COLO668 (cell line): ENCODE measurements at regions not wholly inside any gene's neighbourhood (a gene's known extent, or its start where the extent isn't known, plus 50 kb on each side); places are given as distances from the start of the nearest gene placed in this dataset.

Experiments used
- DNase-seq: peaks from one replicate; lab custom pipeline; 2025; ENCODE audit not compliant: unreplicated experiment; lab: John Stamatoyannopoulos, UW

DNA sequence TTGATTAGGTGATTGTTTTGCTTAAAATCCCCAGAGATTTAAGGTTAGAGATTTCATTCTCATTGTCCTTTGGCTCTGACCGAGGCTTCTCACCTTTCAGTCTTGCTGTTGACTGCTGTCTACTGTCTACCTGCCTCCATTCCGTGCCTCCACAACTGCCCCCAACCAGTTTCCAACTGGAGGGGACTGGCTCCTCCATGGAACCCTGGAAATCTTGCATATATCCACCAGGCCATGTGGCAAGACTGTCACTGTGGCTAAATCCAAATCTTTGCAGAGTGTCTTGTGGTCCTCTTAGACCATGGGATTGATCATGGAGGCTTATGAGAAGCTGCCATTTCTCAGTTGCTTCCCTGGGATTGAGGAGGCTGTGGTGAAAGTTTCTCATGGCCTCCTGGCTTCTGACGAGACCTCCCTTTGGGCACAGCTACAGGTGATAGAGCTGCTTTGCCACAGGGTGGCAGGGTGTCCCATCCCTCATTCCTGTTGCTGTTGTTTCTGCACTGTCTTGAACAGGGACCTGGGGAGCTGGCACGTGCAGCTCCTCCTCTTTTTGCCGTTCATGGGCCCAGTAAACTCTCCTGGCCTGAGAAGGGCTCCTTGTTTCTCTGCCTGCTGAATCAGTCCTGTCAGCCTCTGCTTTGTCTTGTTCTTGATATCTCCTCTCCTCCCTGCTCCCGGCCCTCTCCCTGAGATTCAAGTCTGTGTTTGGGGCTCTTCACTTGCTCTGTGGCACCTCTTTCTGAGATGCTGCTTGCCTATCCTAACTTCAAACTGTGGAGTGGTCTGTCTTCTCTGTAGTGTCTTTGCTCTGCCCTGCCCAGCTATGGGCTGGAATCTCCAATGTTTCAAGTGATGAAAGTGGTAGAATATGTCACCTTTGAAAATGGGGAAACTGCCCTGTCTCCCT lies 63.6 kb upstream of the IGFBP3 start:
- DNase-seq, result peak; percentile 24

DNA sequence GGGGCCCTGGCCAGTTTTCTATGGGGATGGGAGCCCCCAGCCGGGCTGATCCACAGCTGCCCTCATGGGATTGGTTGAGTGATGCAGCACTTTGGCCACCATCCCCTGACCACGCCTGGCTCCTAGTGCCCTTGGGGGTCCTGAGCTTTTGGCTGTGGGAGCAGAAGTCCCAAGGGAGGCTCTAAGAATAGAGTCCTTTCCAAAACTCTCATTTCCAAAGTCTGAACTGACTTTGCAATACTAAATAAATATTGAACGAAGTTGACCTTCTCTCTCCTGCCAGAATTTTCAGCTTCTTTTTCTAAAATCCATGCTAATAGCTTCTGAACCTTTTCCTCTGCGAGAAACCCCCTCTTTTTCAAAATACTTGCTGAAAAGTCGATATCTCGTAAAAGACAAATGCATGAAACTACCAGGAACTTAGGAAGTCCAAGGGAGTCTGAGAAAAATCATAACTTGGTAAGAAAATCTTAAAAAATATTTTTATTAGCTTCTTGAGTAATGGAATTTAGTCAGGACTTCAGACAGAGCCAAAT lies 62.7 kb upstream of the IGFBP3 start:
- DNase-seq, result no peak

DNA sequence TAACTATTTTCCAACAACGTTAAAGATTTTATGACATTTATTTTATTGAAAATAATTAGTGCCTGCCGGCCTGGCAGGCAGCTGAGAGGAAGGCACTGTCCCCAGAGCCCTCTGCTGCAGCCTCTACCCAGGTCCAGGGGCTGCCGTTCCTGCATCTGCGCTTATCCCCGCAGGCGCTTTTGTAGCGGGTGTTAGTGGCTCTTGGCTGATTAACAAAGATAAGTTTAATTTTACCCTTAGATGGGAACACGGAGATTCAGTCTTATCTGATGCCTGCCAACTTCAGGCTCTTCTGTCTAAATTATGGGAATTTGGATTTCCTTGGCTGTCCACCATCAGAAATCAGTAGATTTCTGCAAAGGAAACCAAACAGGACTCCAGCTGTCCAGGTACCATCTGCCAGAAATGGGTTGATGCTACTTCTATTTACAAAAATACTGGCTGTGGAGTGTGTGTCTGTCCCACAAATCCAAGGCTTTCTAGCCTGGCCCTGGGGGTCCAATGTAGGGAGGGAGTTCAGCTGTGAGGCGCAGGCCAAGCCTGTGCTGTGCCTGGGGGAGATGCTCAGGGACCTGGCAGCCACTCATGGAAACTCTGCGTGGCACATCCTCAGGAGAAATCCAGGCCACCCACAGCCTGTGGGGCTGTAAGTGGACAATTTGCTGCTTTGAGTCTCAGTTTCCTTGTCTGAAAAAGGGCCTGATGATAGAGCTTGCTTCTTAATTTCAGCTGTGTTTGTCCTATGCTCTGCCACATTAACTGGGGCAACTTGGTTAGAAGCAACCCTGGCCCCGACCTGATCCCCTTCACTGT lies 62.0 kb upstream of the IGFBP3 start:
- no peak for DNase-seq

- DNase-seq, result no peak
Measured at GRCh38 chr7:45982132-45982531, 61.1 kb upstream of the IGFBP3 start.

DNA sequence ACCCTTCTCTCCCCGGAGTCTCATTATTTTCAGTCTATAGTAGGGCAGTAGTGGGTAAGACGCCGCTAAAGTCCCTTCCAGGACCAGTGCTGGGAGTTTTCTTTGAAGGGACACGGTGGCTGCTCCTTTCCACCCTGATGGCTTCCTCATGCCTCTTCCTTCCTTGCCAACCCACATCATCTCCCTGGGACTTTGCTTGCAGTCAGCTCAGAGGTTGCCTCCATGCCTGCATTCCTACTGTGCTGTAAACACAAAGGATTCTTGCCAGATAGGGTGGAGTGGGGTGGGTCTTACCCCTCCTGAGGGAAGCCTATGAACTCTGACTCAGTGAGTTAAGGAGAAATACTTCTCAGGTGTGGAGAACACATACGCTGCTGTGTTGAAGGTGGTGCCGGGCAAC lies 59.9 kb upstream of the IGFBP3 start:
- no peak for DNase-seq

GRCh38 chr7:45980181-45980905 lies 59.3 kb upstream of the IGFBP3 start:
- no peak for DNase-seq

- DNase-seq, result no peak
Measured at GRCh38 chr7:45979275-45980180, 58.5 kb upstream of the IGFBP3 start.

DNA sequence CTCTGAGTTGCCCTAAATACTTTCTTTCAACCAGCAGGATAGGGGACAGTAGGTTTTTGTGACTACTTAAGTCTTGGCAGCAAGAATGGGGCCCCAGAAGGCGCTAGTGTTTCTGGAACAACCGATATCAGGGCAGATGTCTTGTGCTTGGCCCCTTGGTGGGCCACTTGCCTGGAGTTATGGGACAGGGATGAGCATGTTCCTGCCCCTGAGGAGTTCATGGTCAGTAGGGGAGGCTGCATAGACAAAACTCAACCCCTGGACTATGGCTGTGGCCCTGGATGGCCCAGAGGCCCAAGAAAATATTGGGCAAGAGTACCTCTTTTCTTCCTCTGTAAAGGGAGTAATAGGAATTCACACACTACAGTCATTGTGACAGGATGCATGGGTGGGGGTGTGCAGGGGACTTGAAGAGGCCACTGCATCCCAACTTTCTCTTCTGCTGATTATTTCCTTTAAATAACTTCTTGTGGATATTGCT lies 57.7 kb upstream of the IGFBP3 start:
- no peak for DNase-seq

- DNase-seq, result peak; percentile 58
Measured at GRCh38 chr7:45978010-45978681, 57.1 kb upstream of the IGFBP3 start.

DNA sequence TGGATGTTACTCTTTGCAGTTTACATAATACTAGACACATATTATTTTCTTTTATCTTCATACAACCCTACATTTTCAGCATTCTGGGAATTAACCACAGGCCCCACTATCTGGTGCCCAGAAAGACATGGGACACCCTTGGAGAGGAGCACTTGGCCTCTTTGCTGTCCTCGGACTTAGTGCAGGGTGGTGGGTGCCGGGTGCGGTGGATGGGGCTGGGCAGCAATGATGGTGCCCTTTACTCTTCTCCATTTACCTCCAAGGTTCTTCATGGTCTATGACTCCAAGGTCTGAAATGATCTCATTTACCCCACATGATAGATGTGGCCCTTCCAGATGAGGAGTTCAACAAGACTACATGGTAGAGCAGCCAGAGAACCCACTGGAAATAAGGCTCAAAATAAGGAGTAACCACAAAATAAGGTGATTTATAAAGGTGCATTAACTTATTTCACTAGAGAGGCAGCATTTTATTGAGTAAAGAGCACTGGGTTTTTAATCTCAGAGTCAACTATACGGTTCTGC lies 56.2 kb upstream of the IGFBP3 start:
- no peak for DNase-seq

- DNase-seq, result no peak
Measured at GRCh38 chr7:45976485-45976856, 55.4 kb upstream of the IGFBP3 start.

DNA sequence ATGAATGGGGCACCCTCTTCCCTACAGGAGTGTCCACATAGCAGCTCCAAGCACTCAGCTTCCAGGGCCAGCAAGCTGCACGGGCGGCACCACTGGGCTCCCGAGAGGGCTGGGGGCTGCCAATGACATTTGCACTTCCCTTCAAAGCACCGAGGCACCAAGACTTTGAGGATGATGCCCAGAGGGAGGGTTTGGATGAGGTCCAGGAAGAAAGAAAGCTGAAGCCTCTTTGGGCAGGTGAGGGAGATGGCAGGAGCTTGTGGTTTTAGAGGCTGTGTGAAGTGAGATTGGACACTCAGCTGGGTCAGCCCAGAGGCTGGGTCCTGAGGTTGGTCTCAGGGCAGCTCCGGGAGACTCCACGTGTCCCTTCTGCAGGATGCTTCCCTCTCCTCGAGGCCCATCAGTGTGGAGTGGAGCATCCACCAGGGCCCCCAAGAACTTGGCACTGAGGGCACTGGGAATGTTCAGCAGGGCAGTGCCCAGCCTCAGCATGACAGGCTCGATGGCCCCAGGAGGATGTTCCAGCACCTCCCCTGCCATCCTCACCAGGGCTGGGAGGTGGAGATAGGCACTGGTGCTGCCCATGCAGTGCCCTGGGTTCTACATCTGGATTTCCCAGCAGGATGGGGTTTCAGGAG lies 54.9 kb upstream of the IGFBP3 start:
- DNase-seq, result no peak

DNA sequence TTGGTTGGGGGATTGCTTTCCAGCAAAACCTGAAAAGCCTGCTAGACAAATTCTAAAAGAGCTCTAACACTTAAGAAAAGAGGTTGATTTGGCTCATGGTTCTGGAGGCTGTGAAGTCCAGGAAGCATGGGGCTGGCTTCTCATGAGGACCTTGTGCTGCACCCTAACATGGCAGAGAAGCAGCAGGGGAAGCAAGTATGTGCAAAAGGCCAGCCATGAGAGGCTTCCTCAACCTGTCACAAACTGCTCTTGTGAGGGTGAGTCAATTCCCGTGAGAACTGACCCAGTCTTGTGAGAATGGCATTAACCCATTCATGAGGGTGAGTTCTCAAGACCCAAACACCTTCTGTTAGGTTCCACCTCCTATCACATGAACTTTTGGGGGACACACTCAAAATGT lies 54.3 kb upstream of the IGFBP3 start:
- no peak for DNase-seq

DNA sequence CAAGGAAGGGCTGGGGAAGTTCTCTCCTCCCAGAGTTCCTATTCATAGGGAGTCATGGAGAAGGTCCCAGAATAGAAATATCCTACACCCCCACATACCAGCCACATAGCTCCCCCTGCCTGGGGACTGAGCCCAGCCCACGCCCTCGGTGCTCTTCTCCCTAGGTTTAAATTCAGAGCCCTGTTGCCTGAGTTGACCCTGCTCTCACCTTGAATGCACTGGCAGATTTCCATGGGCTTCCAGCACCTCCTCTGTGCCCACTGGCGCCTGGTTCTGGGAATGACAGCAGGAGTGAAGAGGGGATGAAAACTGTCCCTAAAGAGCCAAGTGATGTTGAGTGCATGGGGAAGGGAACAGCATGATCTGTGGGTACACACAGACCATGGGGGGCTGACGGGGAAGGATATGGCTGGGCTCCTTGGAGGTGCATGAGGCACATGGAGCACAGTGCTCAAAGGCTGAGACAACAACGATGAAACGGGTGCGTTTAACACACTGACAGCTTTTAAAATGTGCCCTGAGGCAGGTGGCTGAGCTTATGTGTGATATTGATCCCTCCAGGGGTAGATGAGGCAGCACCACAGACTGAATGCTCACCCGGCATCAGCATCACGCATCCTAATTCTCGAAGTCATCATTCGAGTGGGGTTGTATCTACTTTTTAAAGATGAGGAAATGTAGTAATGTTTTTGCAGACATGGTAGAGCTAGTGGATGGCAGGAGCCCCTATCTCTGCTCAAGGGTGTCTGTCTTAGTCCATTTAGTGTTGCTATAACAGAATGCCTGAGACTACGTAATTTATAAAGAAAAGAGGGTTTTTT lies 53.7 kb upstream of the IGFBP3 start:
- peak; percentile 41 for DNase-seq

- peak; percentile 85 for DNase-seq
Measured at GRCh38 chr7:45973725-45974532, 52.9 kb upstream of the IGFBP3 start.

GRCh38 chr7:45972629-45973312 lies 51.7 kb upstream of the IGFBP3 start:
- no peak for DNase-seq
